ENCODE measurements at regions not wholly inside any gene's neighbourhood (a gene's known extent, or its start where the extent isn't known, plus 50 kb on each side); places are given as distances from the start of the nearest gene placed in this dataset.

GRCh38 chr7:81301815-81302214 lies 383.0 kb upstream of the SEMA3C start:
- in situ Hi-C loops (cut with HindIII; ENCODE audit: low sequenced_read_pairs) = no loop called here
- TF ChIP-seq, protein P1, sequence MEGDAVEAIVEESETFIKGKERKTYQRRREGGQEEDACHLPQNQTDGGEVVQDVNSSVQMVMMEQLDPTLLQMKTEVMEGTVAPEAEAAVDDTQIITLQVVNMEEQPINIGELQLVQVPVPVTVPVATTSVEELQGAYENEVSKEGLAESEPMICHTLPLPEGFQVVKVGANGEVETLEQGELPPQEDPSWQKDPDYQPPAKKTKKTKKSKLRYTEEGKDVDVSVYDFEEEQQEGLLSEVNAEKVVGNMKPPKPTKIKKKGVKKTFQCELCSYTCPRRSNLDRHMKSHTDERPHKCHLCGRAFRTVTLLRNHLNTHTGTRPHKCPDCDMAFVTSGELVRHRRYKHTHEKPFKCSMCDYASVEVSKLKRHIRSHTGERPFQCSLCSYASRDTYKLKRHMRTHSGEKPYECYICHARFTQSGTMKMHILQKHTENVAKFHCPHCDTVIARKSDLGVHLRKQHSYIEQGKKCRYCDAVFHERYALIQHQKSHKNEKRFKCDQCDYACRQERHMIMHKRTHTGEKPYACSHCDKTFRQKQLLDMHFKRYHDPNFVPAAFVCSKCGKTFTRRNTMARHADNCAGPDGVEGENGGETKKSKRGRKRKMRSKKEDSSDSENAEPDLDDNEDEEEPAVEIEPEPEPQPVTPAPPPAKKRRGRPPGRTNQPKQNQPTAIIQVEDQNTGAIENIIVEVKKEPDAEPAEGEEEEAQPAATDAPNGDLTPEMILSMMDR (IDR thresholded peaks at IDR 0.05; ENCODE audit: low read depth, low read length) = no peak
- H3K4me3 ChIP-seq (ENCODE audit: low read depth, low read length) = no peak overlapping the region
- no peak for DNase-seq (ENCODE audit: low read depth, low spot score)

GRCh38 chr7:81300753-81301152 lies 381.9 kb upstream of the SEMA3C start:
- TF ChIP-seq, protein P1 (IDR thresholded peaks at IDR 0.05; ENCODE audit: low read depth, low read length) = no peak
- no peak for DNase-seq (ENCODE audit: low read depth, low spot score)
- in situ Hi-C loops (cut with HindIII; ENCODE audit: low sequenced_read_pairs) = no loop called here
- H3K4me3 ChIP-seq (ENCODE audit: low read depth, low read length) = no peak overlapping the region

DNA sequence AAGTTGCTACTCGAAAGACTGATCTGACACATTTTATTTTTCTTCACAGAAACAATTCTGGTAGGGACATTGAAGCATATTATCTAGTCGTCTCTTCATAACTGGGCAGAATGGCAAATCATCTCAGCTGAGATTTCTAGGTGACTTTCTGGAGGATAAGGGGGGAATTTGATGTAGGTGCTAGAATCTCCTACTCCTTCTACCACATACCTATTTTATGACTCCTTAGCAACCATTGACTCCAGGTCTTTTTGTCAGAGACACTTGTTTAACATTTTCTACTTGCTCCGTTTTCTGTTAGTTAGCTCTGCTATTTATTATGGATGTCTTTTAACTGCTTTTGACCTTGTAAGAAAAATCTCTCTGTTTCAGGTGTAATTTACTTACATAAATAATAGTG lies 380.9 kb upstream of the SEMA3C start:
- in situ Hi-C loops (cut with HindIII; ENCODE audit: low sequenced_read_pairs) = no loop called here
- DNase-seq (ENCODE audit: low read depth, low spot score) = no peak
- no peak overlapping the region for H3K4me3 ChIP-seq (ENCODE audit: low read depth, low read length)
- TF ChIP-seq, protein P1 (IDR thresholded peaks at IDR 0.05; ENCODE audit: low read depth, low read length) = no peak

GRCh38 chr7:81298951-81299666 lies 380.3 kb upstream of the SEMA3C start:
- DNase-seq (ENCODE audit: low read depth, low spot score) = peak; percentile 96

GRCh38 chr7:81297317-81297716 lies 378.5 kb upstream of the SEMA3C start:
- no peak for DNase-seq (ENCODE audit: low read depth, low spot score)
- no peak overlapping the region for H3K4me3 ChIP-seq (ENCODE audit: low read depth, low read length)
- TF ChIP-seq, protein P1 (IDR thresholded peaks at IDR 0.05; ENCODE audit: low read depth, low read length) = no peak
- in situ Hi-C loops (cut with HindIII; ENCODE audit: low sequenced_read_pairs) = no loop called here

More at GRCh38 chr7:81298951-81299666, 380.3 kb upstream of the SEMA3C start:
- in situ Hi-C loops (cut with HindIII; ENCODE audit: low sequenced_read_pairs) = no loop called here
- TF ChIP-seq, protein P1 (IDR thresholded peaks at IDR 0.05; ENCODE audit: low read depth, low read length) = no peak
- no peak overlapping the region for H3K4me3 ChIP-seq (ENCODE audit: low read depth, low read length)

GRCh38 chr7:81296726-81297125 lies 377.9 kb upstream of the SEMA3C start:
- H3K4me3 ChIP-seq (ENCODE audit: low read depth, low read length) = no peak overlapping the region
- no peak for DNase-seq (ENCODE audit: low read depth, low spot score)
- in situ Hi-C loops (cut with HindIII; ENCODE audit: low sequenced_read_pairs) = no loop called here
- TF ChIP-seq, protein P1 (IDR thresholded peaks at IDR 0.05; ENCODE audit: low read depth, low read length) = no peak

All from astrocyte of the spinal cord (primary cell).